RPMI8226 (cell line): ENCODE measurements at regions not wholly inside any gene's neighbourhood (a gene's known extent, or its start where the extent isn't known, plus 50 kb on each side); places are given as distances from the start of the nearest gene placed in this dataset.
"Not testable (repeated sequence)": the region's sequence is repeated elsewhere in the genome, so short reads cannot be mapped to it uniquely, and the experiment has no call there.

ENCODE experiments used
- DNase-seq: peaks from one replicate; pipeline ENCODE4 v3.0.0-alpha.2; 2015

- DNase-seq = no peak
Observed at GRCh38 chr4:149202117-149202516, 613.5 kb downstream of the IQCM start.

DNA sequence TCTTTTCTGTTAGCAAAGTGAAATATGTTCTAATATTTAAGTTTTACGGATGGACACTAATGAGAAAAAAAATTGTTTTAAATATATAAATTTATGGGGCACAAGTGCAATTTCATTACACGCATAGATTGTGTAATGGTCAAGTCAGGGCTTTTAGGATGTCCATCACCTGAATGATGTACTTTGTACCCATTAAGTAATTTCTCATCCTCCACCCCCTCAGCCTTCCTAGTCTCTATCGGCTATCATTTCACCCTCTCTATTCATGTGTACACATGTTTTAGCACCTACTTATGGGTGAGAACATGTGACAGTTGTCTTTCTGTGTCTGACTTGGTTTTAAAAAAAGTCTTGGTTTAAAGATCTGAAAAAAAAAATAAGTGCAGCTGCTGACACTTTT is 616.0 kb downstream of the IQCM start:
- no peak for DNase-seq

DNA sequence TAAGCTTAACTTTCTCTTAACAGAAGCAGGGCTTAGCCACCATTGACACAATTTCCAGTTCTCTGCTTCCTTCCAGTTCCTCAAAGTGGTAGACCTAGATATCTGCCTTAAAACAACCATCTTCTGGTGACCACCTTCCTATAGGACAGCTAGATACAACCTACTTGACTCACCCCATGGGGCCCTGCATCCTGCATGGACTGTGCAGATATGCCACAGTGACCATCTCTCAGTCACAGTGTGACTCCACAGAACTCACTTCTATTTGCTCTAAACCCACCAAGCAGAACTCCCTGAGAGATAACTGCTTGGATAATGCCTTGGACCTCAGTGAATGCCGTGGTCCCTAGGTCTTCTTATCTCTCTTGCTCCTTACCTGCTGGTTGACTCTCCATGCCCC is 621.6 kb downstream of the IQCM start:
- no peak for DNase-seq

GRCh38 chr4:149187726-149188125 is 627.9 kb downstream of the IQCM start:
- DNase-seq = no peak

DNA sequence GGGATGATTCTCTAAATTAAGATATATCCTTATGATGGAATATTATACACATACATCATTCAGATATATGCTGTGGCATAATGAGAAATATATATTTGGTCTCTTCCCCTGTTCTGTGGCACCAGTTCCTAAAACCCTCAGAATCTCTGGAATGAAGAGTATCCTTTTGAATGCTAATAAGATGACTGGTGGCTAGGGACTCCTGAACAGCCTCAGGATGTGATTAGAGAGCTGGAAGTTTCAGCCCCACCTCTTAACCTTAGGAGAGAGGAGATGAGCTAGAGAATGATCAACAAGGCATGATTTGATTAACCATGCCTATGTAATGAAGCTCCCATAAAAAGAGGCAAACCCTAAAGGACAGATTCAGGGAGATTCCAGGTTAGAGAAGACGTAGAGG is 632.0 kb downstream of the IQCM start:
- DNase-seq = no peak

GRCh38 chr4:149181459-149181858 is 634.2 kb downstream of the IQCM start:
- not testable (repeated sequence) for DNase-seq

DNA sequence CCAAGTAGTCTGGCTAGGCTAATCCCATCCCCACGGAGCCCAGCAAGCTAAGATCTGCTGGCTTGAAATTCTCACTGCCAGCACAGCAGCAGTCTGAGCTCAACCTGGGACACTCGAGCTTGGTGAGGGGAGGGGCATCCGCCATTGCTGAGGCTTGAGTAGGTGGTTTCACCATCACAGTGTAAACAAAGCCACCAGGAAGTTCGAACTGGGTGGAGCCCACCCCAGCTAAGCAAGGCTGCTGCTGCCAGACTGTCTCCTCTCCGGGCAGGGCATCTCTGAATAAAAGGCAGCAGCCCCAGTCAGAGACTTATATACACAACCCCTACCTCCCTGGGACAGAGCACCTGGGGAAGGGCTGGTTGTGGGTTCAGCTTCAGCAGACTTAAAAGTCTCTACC is 639.6 kb downstream of the IQCM start:
- DNase-seq = no peak

DNA sequence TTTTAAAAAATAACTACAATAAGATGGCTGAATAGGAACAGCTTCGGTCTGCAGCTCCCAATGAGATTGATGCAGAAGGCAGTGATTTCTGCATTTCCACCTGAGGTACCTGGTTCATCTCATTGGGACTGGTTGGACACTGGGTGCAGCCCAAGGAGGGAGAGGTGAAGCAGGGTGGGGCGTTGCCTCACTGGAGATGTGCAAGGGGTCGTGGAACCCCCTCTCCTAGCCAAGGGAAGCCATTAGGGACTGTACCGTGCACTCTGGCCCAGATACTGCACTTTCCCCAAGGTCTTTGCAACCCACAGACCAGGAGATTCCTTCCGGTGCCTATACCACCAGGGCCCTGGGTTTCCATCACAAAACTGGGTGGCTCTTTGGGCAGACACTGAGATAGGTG is 640.1 kb downstream of the IQCM start:
- no peak for DNase-seq

- no peak for DNase-seq
Observed at GRCh38 chr4:149173241-149174013, 642.2 kb downstream of the IQCM start.

- DNase-seq = no peak
Observed at GRCh38 chr4:149168645-149169044, 647.0 kb downstream of the IQCM start.

DNA sequence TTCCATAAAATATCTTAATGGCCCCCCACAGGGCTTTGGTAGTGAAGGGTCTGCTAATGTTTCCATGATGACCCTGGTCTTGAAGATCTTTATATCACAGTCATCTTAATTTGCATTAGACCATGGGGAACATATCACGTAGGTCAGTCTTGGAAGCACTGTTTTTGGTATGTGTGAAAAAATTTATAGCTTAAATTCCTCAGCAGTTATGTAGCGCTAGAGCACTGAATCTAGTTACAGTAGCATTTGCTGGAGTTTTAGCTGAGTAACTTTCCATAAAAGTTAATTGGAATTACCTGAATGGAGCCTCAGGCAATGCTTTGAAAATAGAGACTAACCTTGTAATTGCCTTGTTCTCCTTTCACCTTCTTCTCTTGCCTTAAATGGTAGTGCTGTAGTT is 648.8 kb downstream of the IQCM start:
- no peak for DNase-seq

- no peak for DNase-seq
Observed at GRCh38 chr4:149166365-149166764, 649.3 kb downstream of the IQCM start.

GRCh38 chr4:149164282-149164681 is 651.4 kb downstream of the IQCM start:
- no peak for DNase-seq

GRCh38 chr4:149161247-149161646 is 654.4 kb downstream of the IQCM start:
- no peak for DNase-seq

DNA sequence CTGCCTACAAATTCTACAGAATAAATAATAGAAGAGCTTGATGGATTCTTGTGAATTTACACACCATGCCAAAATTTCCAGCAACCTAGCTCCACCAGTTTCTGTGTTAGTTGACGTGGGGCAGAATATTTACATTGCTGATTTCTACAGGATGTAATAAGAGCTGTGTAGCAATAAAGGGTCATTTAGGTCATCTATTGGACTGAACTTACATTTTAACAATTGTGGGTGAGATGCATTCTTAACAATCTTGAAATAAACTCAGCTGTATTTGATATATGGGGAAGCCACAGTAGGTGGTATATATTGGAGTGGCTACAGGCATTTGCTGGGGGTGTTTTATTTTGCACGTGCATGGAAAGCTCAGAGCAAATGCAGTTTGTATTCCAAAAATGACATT is 655.3 kb downstream of the IQCM start:
- DNase-seq = no peak

- DNase-seq = no peak
Observed at GRCh38 chr4:149158817-149159216, 656.8 kb downstream of the IQCM start.

DNA sequence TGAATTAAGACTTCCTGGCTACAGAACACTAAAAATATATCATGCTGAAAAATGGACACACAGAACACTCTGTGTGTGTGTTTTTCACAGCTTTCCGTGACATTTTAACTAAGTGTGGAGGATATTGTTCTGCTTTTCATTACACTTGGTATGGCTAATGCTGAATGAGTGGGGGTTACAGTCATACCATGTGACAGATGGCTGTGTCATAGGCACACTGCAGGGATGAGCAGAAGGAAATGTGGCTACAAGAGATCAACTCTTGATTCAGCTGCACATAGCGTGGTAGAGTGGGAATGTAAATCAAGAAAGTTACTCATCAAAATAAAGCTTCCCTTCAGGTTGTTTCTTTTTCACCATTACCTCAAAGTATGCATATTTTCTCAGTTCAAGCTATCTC is 669.8 kb downstream of the IQCM start:
- DNase-seq = no peak

DNA sequence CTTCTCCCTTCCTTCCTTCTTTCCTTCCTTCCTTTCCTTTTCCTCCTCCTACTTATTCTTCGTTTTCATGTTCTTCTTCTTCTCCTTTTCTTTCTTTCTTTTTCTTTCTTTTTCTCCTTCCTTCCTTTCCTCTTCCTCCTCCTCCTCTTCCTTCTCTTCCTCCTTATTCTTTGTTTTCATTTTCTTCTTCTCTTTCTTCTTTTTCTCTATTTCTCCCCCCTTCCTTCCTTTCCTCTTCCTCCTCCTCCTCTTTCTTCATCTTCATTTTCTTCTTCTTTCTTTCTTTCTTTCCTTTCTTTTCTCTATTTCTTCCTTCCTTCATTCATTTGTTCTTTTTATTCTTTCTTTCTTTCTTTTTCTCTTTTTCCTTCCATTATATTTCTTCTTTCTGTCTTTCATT is 671.6 kb downstream of the IQCM start:
- DNase-seq = no peak

DNA sequence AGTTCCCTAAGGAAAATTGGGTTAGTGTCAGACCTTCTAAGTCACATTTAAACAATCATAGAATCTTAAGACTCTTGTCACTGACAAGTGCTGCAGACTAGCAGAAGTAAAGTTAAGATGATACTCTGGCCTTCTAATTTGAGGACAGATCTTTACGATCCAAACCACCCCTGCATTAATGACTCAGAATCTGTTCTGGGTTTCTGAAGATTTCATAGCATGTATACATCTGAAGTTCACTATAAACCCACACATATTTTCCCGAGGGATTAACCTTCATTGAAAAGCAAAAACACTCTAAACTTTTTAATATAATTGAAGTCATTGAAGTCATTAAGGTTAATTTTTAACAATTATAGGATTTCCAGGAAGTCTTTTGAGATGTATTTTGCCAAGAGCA is 674.3 kb downstream of the IQCM start:
- DNase-seq = no peak

DNA sequence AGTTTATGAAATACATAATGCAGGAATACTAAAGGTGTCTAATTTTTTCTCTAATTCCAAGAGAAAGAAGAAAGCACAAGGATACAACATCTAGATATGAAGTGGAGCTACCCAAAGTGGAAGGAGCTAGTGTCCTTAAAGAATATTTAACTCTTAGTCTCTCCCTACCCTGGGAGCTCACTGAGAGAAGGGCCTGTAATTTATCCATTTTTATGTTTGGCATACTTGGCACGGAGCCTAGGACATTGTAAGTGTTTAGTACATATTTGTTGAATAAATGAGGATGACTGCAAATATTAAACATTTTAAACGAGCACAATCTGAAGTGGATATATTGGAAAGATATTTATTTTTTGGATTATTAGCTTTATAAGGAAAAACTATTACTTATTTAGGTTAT is 674.8 kb downstream of the IQCM start:
- DNase-seq = no peak

DNA sequence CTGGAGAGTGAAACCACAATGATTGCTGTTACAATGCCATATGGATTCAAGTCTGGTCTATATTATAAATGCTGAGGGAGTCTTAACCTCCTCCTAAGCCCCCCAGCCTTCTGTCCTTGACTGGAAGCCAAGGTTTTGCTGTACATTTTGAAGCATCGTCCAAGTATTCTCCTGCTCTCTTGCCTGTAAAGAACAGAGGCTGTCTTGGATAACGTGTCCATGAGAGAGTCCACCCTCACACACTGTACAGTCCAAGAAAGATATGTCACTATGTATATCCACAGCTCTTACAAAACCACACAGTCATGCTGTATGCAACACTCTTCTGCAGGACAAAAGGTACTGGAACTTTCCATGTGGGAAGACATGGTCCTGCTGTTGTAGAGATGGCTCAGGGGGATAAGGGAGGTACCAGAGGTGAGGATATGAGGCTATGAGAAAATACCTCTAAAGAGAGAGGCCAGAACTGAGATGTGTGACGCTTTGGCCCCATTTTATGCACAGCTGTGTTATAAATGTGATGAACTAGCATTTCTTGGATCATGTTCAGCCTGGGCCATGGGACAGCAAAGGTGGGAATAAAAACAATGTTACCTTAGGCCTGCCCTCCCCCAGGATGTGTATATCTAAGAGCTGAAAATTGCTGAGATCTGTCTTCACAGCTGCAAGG is 678.6 kb downstream of the IQCM start:
- DNase-seq = no peak

GRCh38 chr4:149135062-149135461 is 680.6 kb downstream of the IQCM start:
- DNase-seq = no peak

- no peak for DNase-seq
Observed at GRCh38 chr4:149121023-149121404, 678.8 kb upstream of the NR3C2 start.

DNA sequence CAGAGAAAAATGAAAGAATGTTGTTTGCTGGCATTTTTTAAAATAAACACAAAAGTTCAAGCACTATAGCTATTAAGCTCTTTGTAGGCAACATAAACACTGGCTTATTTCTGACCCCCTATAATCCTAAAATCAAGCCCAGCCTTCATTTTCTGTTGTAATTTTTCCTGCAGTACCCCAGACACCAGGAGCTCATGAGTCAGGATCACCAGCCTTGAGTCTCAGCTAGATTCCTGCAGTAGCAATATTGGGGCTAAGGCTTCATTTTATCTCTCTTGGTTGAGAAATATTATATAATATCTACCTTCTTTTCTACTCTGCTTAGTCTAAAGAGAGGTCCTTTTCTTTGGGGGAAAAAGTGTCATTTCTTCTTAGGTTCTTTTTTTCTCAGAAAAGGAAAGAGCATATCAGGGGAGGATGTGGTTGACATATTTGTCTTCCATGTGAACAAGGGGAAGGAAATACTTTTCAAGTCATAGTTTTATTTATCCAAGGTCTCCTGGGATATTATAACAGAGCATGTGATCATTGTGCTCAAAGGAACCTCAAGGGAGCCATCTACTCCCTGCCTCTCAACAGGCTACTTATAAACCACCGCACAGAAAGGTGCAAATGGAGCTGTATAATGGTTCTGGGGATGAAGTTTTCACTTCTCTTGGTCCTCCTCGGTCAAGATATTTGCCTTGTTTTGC is 678.3 kb upstream of the NR3C2 start:
- DNase-seq = no peak
